ENCODE measurements at regions not wholly inside any gene's neighbourhood (a gene's known extent, or its start where the extent isn't known, plus 50 kb on each side); places are given as distances from the start of the nearest gene placed in this dataset.

- H3K4me3 Mint-ChIP-seq: no peak overlapping the region
- TF ChIP-seq ZNF263 (CRISPR knock-in tag; IDR thresholded peaks at IDR 0.05; ENCODE audit: low read depth) (no peak), FOXJ3 (CRISPR knock-in tag; IDR thresholded peaks at IDR 0.05; ENCODE audit: borderline replicate concordance) (no peak), GTF2I (CRISPR knock-in tag; conservative IDR thresholded peaks at IDR 0.05) (no peak), ZBTB43 (CRISPR knock-in tag; IDR thresholded peaks at IDR 0.05) (no peak), TP53 (CRISPR knock-in tag; IDR thresholded peaks at IDR 0.05) (no peak), ETV6 (CRISPR knock-in tag; IDR thresholded peaks at IDR 0.05) (no peak), ZMAT4 (CRISPR knock-in tag; IDR thresholded peaks at IDR 0.05) (no peak), PREB (CRISPR knock-in tag; IDR thresholded peaks at IDR 0.05; ENCODE audit: borderline replicate concordance) (no peak), ZNF425 (CRISPR knock-in tag; conservative IDR thresholded peaks at IDR 0.05) (no peak), OVOL2 (CRISPR knock-in tag; IDR thresholded peaks at IDR 0.05; ENCODE audit: borderline replicate concordance) (no peak), STAT6 (CRISPR knock-in tag; conservative IDR thresholded peaks at IDR 0.05; ENCODE audit: low read depth) (no peak), NR3C1 (CRISPR knock-in tag; conservative IDR thresholded peaks at IDR 0.05; ENCODE audit: low read depth) (no peak), ATF6 (CRISPR knock-in tag; IDR thresholded peaks at IDR 0.05) (no peak), ZNF317 (CRISPR knock-in tag; IDR thresholded peaks at IDR 0.05; ENCODE audit: borderline replicate concordance, low read depth) (no peak), NR1H2 (CRISPR knock-in tag; IDR thresholded peaks at IDR 0.05) (no peak), FOXP1 (CRISPR knock-in tag; IDR thresholded peaks at IDR 0.05; ENCODE audit: borderline replicate concordance) (no peak), NFATC4 (CRISPR knock-in tag; IDR thresholded peaks at IDR 0.05) (no peak), HMGA2 (CRISPR knock-in tag; IDR thresholded peaks at IDR 0.05) (no peak), SMAD3 (CRISPR knock-in tag; IDR thresholded peaks at IDR 0.05; ENCODE audit: borderline replicate concordance) (no peak), ZNF396 (CRISPR knock-in tag; IDR thresholded peaks at IDR 0.05; ENCODE audit: borderline replicate concordance) (no peak)
- peaks cover 5% of the 10 kb centered on the region; the same call in 1 of the 2 replicates for H3K4me1 Mint-ChIP-seq
- H3K9me3 Mint-ChIP-seq: peaks cover 8% of the 10 kb centered on the region
- peak; percentile 98 for ATAC-seq
- H3K36me3 Mint-ChIP-seq: peaks cover 3% of the 10 kb centered on the region; the same call in 1 of the 2 replicates
- H3K27ac Mint-ChIP-seq: peak overlapping the region; percentile 15; the same call in 1 of the 2 replicates
- POLR2A ChIA-PET: interaction anchor here (0.6 kb wide), 1 partner anchor 1070 kb away, joined by 4 read pairs; no protein-coding TSS in a partner anchor
- DNase-seq (ENCODE audit: low spot score): peak; percentile 33
- CTCF ChIA-PET: interaction anchor here (1.1 kb wide), 1 partner anchor 16 kb away, joined by 7 read pairs; no protein-coding TSS in a partner anchor
- H3K27me3 Mint-ChIP-seq (ENCODE audit: low read depth): no peaks in the 10 kb centered on the region
These were observed 72.5 kb upstream of the AMPD3 start for GRCh38 chr11:10382518-10382917.
